H1 (cell line): ENCODE measurements at regions not wholly inside any gene's neighbourhood (a gene's known extent, or its start where the extent isn't known, plus 50 kb on each side); places are given as distances from the start of the nearest gene placed in this dataset.

Experiments used
- CTCF ChIA-PET: fragments of 300-600 bp; sonication (Branson Sonifier 250); formaldehyde crosslinking; loops from one replicate; lab custom pipeline; 2021; ENCODE audit not compliant: partially characterized antibody; lab: Charles Lee
- POLR2A ChIA-PET: fragments of 300-600 bp; sonication (Branson Sonifier 250); formaldehyde crosslinking; loops from one replicate; lab custom pipeline; 2021; ENCODE audit warnings: inconsistent platforms; ENCODE audit not compliant: partially characterized antibody; lab: Charles Lee
- DNase-seq, 2 experiments: peaks; one replicate each; pipeline versions ENCODE4 v3.0.0 to v3.0.0-alpha.2; 2010 to 2022; ENCODE audit warnings: low spot score in 2 of 2, low read depth in 1 of 2, mixed read lengths in 1 of 2
- FAIRE-seq: peaks from 2 replicates; lab custom pipeline; 2011; peaks lifted over from hg19 to GRCh38; lab: Jason Lieb, UNC
- H2AFZ ChIP-seq: 2 replicates; pipeline ENCODE4 v1.8.1; 2012; ENCODE audit warnings: low read length, inconsistent platforms
- H2AK5ac ChIP-seq: 2 replicates; pipeline ENCODE4 v1.6.1; 2013; ENCODE audit warnings: low read depth, low read length
- H2BK120ac ChIP-seq: replicated peaks from 2 replicates; pipeline ENCODE3; 2013; ENCODE audit warnings: low read depth, low read length, inconsistent platforms
- H2BK12ac ChIP-seq: 2 replicates; pipeline ENCODE4 v1.6.1; 2013; ENCODE audit warnings: low read depth, low read length
- H2BK15ac ChIP-seq: 2 replicates; pipeline ENCODE4 v1.6.1; 2013; ENCODE audit warnings: low read length
- H2BK20ac ChIP-seq: 2 replicates; pipeline ENCODE4 v1.6.1; 2013; ENCODE audit warnings: low read length
- H2BK5ac ChIP-seq: 2 replicates; pipeline ENCODE4 v1.6.1; 2013; ENCODE audit warnings: low read depth, low read length
- H3K14ac ChIP-seq: 2 replicates; pipeline ENCODE4 v1.6.1; 2013; ENCODE audit warnings: inconsistent platforms; ENCODE audit not compliant: insufficient read length
- H3K18ac ChIP-seq: 2 replicates; pipeline ENCODE4 v1.6.1; 2013; ENCODE audit warnings: low read length; ENCODE audit errors: extremely low read depth
- H3K23ac ChIP-seq: 2 replicates; pipeline ENCODE4 v1.6.1; 2013; ENCODE audit warnings: inconsistent platforms; ENCODE audit not compliant: insufficient read length
- H3K23me2 ChIP-seq: 2 replicates; pipeline ENCODE4 v1.6.1; 2013; ENCODE audit warnings: low read depth, low read length
- H3K27ac ChIP-seq: 2 replicates; pipeline ENCODE4 v1.6.1; 2011; ENCODE audit warnings: low read depth, low read length, inconsistent platforms
- H3K27me3 ChIP-seq, 4 experiments: replicated peaks in 1 of 4; 1 replicate in 1 of 4; 2 replicates in 3 of 4; pipeline versions ENCODE4 v1.6.1 to v1.8.1; 2011 to 2013; ENCODE audit warnings: low read length in 3 of 4, mild to moderate bottlenecking in 3 of 4, inconsistent platforms in 2 of 4, mixed read lengths in 2 of 4, moderate library complexity in 1 of 4; ENCODE audit not compliant: control insufficient read depth in 3 of 4, insufficient read depth in 3 of 4; ENCODE audit errors: extremely low read depth in 1 of 4
- H3K36me3 ChIP-seq, 4 experiments: 2 replicates each; pipeline versions ENCODE4 v1.6.1 to v1.8.1; 2011 to 2013; ENCODE audit warnings: mild to moderate bottlenecking in 4 of 4, low read length in 3 of 4, moderate library complexity in 2 of 4, control low read depth in 1 of 4, inconsistent platforms in 1 of 4; ENCODE audit not compliant: insufficient read depth in 4 of 4, control insufficient read depth in 2 of 4
- H3K4ac ChIP-seq: replicated peaks from 2 replicates; pipeline ENCODE3; 2013; ENCODE audit warnings: low read length, low read depth, mixed read lengths, inconsistent platforms; ENCODE audit not compliant: insufficient read length
- H3K4me1 ChIP-seq, 4 experiments: replicated peaks in 1 of 4; 1 replicate in 1 of 4; 2 replicates in 3 of 4; pipeline versions ENCODE4 v1.6.1 to v1.8.1; 2011 to 2013; ENCODE audit warnings: low read length in 3 of 4, inconsistent platforms in 2 of 4, mixed read lengths in 1 of 4; ENCODE audit not compliant: insufficient read depth in 4 of 4, control insufficient read depth in 3 of 4
- H3K4me2 ChIP-seq, 2 experiments: 2 replicates each; pipeline versions ENCODE4 v1.6.1 to v1.8.1; 2011 to 2013; ENCODE audit warnings: low read depth in 2 of 2, low read length in 2 of 2, control low read depth in 1 of 2, inconsistent platforms in 1 of 2, mild to moderate bottlenecking in 1 of 2; ENCODE audit not compliant: insufficient read depth in 1 of 2
- H3K4me3 ChIP-seq, 4 experiments: fragments of 200-600, 300-600 bp in 1 of 4; sonication (generic), shearing (Covaris generic), sonication (Bioruptor Twin) in 1 of 4; 2 replicates each; pipeline versions ENCODE4 v1.5.1 to v1.8.1; 2011 to 2016; ENCODE audit warnings: low read length in 4 of 4, low read depth in 3 of 4, control low read depth in 2 of 4, inconsistent platforms in 2 of 4, mild to moderate bottlenecking in 2 of 4, mixed read lengths in 1 of 4, moderate library complexity in 1 of 4; ENCODE audit not compliant: insufficient read depth in 2 of 4; ENCODE audit errors: extremely low read depth in 1 of 4
- H3K56ac ChIP-seq: replicated peaks from 2 replicates; pipeline ENCODE3; 2013; ENCODE audit warnings: low read depth, mild to moderate bottlenecking, mixed read lengths, low read length, inconsistent platforms; ENCODE audit not compliant: insufficient read length
- H3K79me1 ChIP-seq: 2 replicates; pipeline ENCODE4 v1.6.1; 2013; ENCODE audit warnings: low read depth, low read length, control low read depth
- H3K79me2 ChIP-seq, 2 experiments: 2 replicates each; pipeline versions ENCODE4 v1.6.1 to v1.8.1; 2012 to 2013; ENCODE audit warnings: low read length in 2 of 2, mild to moderate bottlenecking in 2 of 2, inconsistent platforms in 1 of 2; ENCODE audit not compliant: insufficient read depth in 2 of 2, control insufficient read depth in 1 of 2
- H3K9ac ChIP-seq, 4 experiments: replicated peaks in 1 of 4; 1 replicate in 1 of 4; 2 replicates in 3 of 4; pipeline versions ENCODE4 v1.6.1 to v1.8.1; 2011 to 2013; ENCODE audit warnings: low read depth in 3 of 4, low read length in 3 of 4, control low read depth in 2 of 4, mild to moderate bottlenecking in 2 of 4, moderate library complexity in 2 of 4, inconsistent platforms in 1 of 4; ENCODE audit errors: extremely low read depth in 1 of 4
- H3K9me3 ChIP-seq, 2 experiments: 2 replicates each; pipeline versions ENCODE4 v1.6.1 to v1.8.1; 2012 to 2013; ENCODE audit warnings: mild to moderate bottlenecking in 2 of 2, moderate library complexity in 2 of 2, control low read depth in 1 of 2, inconsistent platforms in 1 of 2, low read depth in 1 of 2, low read length in 1 of 2, mixed read lengths in 1 of 2; ENCODE audit not compliant: insufficient read depth in 2 of 2
- H4K20me1 ChIP-seq, 2 experiments: replicated peaks in 1 of 2; 2 replicates each; pipeline versions ENCODE3 to v1.8.1; 2011 to 2013; ENCODE audit warnings: inconsistent platforms in 2 of 2, low read length in 2 of 2, mild to moderate bottlenecking in 1 of 2; ENCODE audit not compliant: insufficient read depth in 2 of 2, control insufficient read depth in 1 of 2
- H4K5ac ChIP-seq: 2 replicates; pipeline ENCODE4 v1.6.1; 2013; ENCODE audit warnings: low read length, low read depth, mixed read lengths, inconsistent platforms; ENCODE audit not compliant: insufficient read length
- H4K8ac ChIP-seq: 2 replicates; pipeline ENCODE4 v1.8.0; 2013; ENCODE audit warnings: mild to moderate bottlenecking, moderate library complexity, low read length, inconsistent platforms; ENCODE audit not compliant: insufficient read depth; ENCODE audit errors: extremely low read depth
- H4K91ac ChIP-seq: replicated peaks from 2 replicates; pipeline ENCODE3; 2013; ENCODE audit warnings: low read length, mixed read lengths, inconsistent platforms; ENCODE audit not compliant: insufficient read length
- RAD21 ChIP-seq, 2 experiments: IDR thresholded peaks in 1 of 2; conservative IDR thresholded peaks in 1 of 2; 2 replicates each; pipeline ENCODE4 v1.6.1; 2011; ENCODE audit warnings: low read depth in 2 of 2, low read length in 2 of 2, improper control_type of control experiment in 1 of 2, inconsistent platforms in 1 of 2, mild to moderate bottlenecking in 1 of 2, moderate library complexity in 1 of 2
- RFX5 ChIP-seq: IDR thresholded peaks from 2 replicates; pipeline ENCODE4 v1.6.1; 2011; ENCODE audit warnings: low read depth, low read length, improper control_type of control experiment, borderline replicate concordance
- RNF2 ChIP-seq: fragments of 200-900, 300-1000 bp; sonication (generic); IDR thresholded peaks from 2 replicates; pipeline ENCODE4 v1.7.1; 2016; ENCODE audit warnings: borderline replicate concordance, low read depth, mild to moderate bottlenecking, antibody characterized with exemption, low read length; ENCODE audit not compliant: poor library complexity, severe bottlenecking; ENCODE audit errors: missing control alignments
- SP1 ChIP-seq: IDR thresholded peaks from 2 replicates; pipeline ENCODE4 v1.6.1; 2011; ENCODE audit warnings: low read depth, low read length
- TAF1 ChIP-seq: IDR thresholded peaks from 2 replicates; pipeline ENCODE4 v1.6.1; 2011; ENCODE audit warnings: mild to moderate bottlenecking, low read depth, low read length
- TEAD4 ChIP-seq: IDR thresholded peaks from 2 replicates; pipeline ENCODE4 v1.6.1; 2012; ENCODE audit warnings: low read depth, low read length, inconsistent platforms, mixed read lengths
- WGBS, 2 experiments: shearing (Covaris generic) in 1 of 2; methylation state at CpG; one replicate each; pipeline versions ENCODE4 v1.1.6 to v1.1.7; 2013 to 2015; ENCODE audit warnings: low lambda C conversion rate in 2 of 2, mixed read lengths in 2 of 2, inconsistent platforms in 1 of 2, low coverage in 1 of 2, missing lambda C conversion rate in 1 of 2; ENCODE audit not compliant: insufficient replicate concordance in 2 of 2, insufficient coverage in 1 of 2, insufficient read length in 1 of 2; ENCODE audit errors: extremely low coverage in 1 of 2, missing lambda C conversion rate in 1 of 2; 5-methylcytosine and 5-hydroxymethylcytosine counted together

- POLR2A ChIA-PET = no interaction called here
- FAIRE-seq = no peak
- CTCF ChIA-PET = interaction anchor here (1.2 to 1.7 kb wide), 4 partner anchors 14 to 46 kb away, joined by 3 to 5 read pairs (median 4); no protein-coding TSS in a partner anchor
Measured at GRCh38 chr1:94622757-94623156, 81.2 kb upstream of the F3 start.

More at GRCh38 chr1:94622757-94623156, 81.2 kb upstream of the F3 start:
- H3K18ac ChIP-seq = peak overlapping the region; percentile 41; the same call in 1 of the 2 replicates
- no peak overlapping the region for H3K14ac ChIP-seq
- no peak overlapping the region for H3K56ac ChIP-seq
- no peak overlapping the region for H3K27ac ChIP-seq
- peaks cover 0 to 11% (median 6%) of the 10 kb centered on the region in 4 experiments; a peak in 6 of 7 replicates for H3K27me3 ChIP-seq
- H4K5ac ChIP-seq = no peak overlapping the region
- no peaks in the 10 kb centered on the region for H3K79me1 ChIP-seq
- 0 out of 2 replicates have a peak overlapping the region, but pooled peaks have one; percentile 89 for H2BK15ac ChIP-seq
- 85% methylated on average over 10 of the region's 10 CpGs; no CpG with 5 or more reads in 1 of the 2 experiments for WGBS, 2 experiments
- H2BK5ac ChIP-seq = peak overlapping the region; percentile 14; the same call in 1 of the 2 replicates
- no peaks in the 10 kb centered on the region for H3K23me2 ChIP-seq
- H4K20me1 ChIP-seq = no peaks in the 10 kb centered on the region
- H3K79me2 ChIP-seq = no peaks in the 10 kb centered on the region
- H4K91ac ChIP-seq = peak overlapping the region; percentile 3
- peak overlapping the region; percentile 68; the same call in 1 of the 2 replicates for H2BK20ac ChIP-seq
- no peak overlapping the region for H3K23ac ChIP-seq
- peaks cover 18 to 25% (median 21%) of the 10 kb centered on the region in 4 experiments for H3K4me1 ChIP-seq
- no peak overlapping the region for H2AFZ ChIP-seq
- H2BK120ac ChIP-seq = no peak overlapping the region
- no peaks in the 10 kb centered on the region for H3K36me3 ChIP-seq
- TF ChIP-seq SP1 (no peak), RAD21 (IDR thresholded peaks at IDR 0.05 in 1 of 2, conservative IDR thresholded peaks at IDR 0.05 in 1 of 2; ENCODE audit: low read depth in 2 of 2, low read length in 2 of 2) (no peak), TEAD4 (0 out of 2 replicates have a peak, but pooled peaks have one; percentile 22), TAF1 (no peak), RFX5 (no peak), RNF2 (no peak)
- peaks cover 0 to 3% of the 10 kb centered on the region in 2 experiments; a peak in 1 of 4 replicates for H3K9me3 ChIP-seq
- H4K8ac ChIP-seq = no peak overlapping the region
- H3K4me2 ChIP-seq = peak overlapping the region in 1 of 2 experiments; percentile 14; a peak in 1 of 4 replicates
- H3K9ac ChIP-seq = no peak overlapping the region
- no peak overlapping the region for H3K4me3 ChIP-seq
- H3K4ac ChIP-seq = no peak overlapping the region
- H2AK5ac ChIP-seq = 0 out of 2 replicates have a peak overlapping the region, but pooled peaks have one; percentile 11
- H2BK12ac ChIP-seq = peak overlapping the region; percentile 51
- DNase-seq = no peak
